ENCODE measurements at regions not wholly inside any gene's neighbourhood (a gene's known extent, or its start where the extent isn't known, plus 50 kb on each side); places are given as distances from the start of the nearest gene placed in this dataset.
"Not testable (repeated sequence)": the region's sequence is repeated elsewhere in the genome, so short reads cannot be mapped to it uniquely, and the experiment has no call there.

DNA sequence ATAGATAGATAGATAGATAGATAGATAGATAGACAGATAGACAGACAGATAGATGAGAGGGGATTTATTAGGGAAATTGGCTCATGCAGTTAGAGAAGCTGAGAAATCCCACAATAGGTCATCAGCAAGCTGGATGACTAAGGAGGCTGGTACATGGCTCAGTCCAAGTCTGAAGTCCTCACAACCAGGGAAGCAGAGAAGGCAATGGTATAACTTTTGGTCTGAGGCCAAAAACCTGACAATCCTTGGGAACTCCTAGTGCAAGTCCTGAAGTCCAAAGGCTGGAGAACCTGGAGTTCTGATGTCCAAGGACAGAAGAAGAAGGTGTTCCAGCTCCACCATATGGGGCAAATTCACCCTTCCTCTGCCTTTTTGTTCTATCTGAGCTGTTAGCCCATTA is 517.6 kb upstream of the ATP2B1 start:
- DNase-seq (no peak), ATAC-seq (ENCODE audit: low read depth in 2 of 2) (no peak)
- Histone ChIP-seq H3K4me3 (ENCODE audit: low read depth, low read length) (no peak overlapping the region), H3K9me3 (ENCODE audit: control insufficient read depth in 2 of 2, low read length in 2 of 2) (no peaks in the 10 kb centered on the region), H3K36me3 (ENCODE audit: control insufficient read depth, insufficient read depth, low read length) (no peaks in the 10 kb centered on the region), H3K27me3 (ENCODE audit: control insufficient read depth, insufficient read depth, low read length) (peaks cover 2% of the 10 kb centered on the region), H3K4me1 (ENCODE audit: control insufficient read depth, insufficient read depth, low read length, poor library complexity, severe bottlenecking) (no peaks in the 10 kb centered on the region), H3K27ac (ENCODE audit: insufficient read depth, low read length, poor library complexity, severe bottlenecking) (no peak overlapping the region)
- Mint-ChIP-seq H3K36me3 (no peaks in the 10 kb centered on the region), H3K4me1 (no peaks in the 10 kb centered on the region), H3K4me3 (no peak overlapping the region), H3K27me3 (peaks cover 4% of the 10 kb centered on the region), H3K27ac (no peak overlapping the region), H3K9me3 (peaks cover 0 to 1% (median 0%) of the 10 kb centered on the region in 7 donors)

DNA sequence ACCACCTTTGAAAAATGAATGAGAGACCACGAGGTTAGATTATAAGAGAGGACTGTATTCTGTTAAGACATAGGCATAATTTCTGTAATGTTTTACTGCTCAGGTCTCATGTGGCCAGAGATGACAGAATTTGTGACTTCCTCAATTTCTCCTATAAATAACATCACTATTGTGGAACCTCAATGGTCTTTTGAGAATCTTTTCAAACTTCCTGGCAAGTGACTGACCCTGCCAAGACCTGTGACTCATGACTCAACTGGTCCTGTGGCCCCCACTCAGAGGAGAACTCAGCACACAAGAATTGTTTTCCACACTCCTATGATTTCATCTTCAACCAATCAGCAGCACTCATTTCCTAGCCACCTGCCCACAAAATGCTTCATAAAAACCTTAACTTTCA is 508.2 kb upstream of the ATP2B1 start:
- Histone ChIP-seq H3K4me1 (ENCODE audit: control insufficient read depth, insufficient read depth, low read length, poor library complexity, severe bottlenecking) (no peaks in the 10 kb centered on the region), H3K9me3 (ENCODE audit: control insufficient read depth in 2 of 2, low read length in 2 of 2) (no peaks in the 10 kb centered on the region), H3K27me3 (ENCODE audit: control insufficient read depth, insufficient read depth, low read length) (no peaks in the 10 kb centered on the region), H3K36me3 (ENCODE audit: control insufficient read depth, insufficient read depth, low read length) (no peaks in the 10 kb centered on the region), H3K4me3 (ENCODE audit: low read depth, low read length) (no peak overlapping the region), H3K27ac (ENCODE audit: insufficient read depth, low read length, poor library complexity, severe bottlenecking) (no peak overlapping the region)
- DNase-seq, result no peak
- Mint-ChIP-seq H3K4me3 (no peak overlapping the region), H3K4me1 (peaks cover 0 to 4% (median 0%) of the 10 kb centered on the region in 4 donors), H3K27me3 (peaks cover 7% of the 10 kb centered on the region), H3K27ac (no peak overlapping the region), H3K9me3 (peaks cover 0 to 3% (median 0%) of the 10 kb centered on the region in 7 donors), H3K36me3 (no peaks in the 10 kb centered on the region)
- ATAC-seq (ENCODE audit: low read depth in 2 of 2), result no peak

DNA sequence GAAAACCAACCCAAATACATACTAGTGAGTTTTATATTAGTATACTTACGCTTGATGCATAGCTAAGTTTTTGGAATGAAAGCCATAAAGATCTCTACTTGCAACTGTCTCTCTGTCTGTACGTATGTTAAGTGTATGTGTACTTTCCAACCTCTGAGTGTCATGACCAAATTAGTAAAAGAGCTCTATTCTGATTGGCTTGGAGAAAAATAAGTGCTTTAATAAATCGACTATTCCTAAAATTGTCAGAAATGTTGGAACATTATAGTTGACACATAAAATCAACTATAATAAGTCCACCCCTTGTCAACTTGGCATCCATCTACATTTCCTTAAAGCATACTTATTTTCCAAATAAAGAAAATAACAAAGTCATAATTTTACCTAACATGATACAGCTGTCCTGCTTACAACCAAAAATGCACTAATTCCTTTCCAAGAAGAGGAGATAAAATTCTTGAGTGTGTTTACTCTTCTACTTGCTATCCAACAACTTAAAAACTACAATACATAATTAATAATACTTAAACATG is 507.4 kb upstream of the ATP2B1 start:
- H3K9me3 ChIP-seq (ENCODE audit: control insufficient read depth in 2 of 2, low read length in 2 of 2), result no peaks in the 10 kb centered on the region
- H3K27me3 ChIP-seq (ENCODE audit: control insufficient read depth, insufficient read depth, low read length), result no peaks in the 10 kb centered on the region
- ATAC-seq (ENCODE audit: low read depth in 2 of 2), result no peak
- Mint-ChIP-seq H3K4me3 (no peak overlapping the region), H3K9me3 (peaks cover 0 to 5% (median 0%) of the 10 kb centered on the region in 7 donors), H3K4me1 (peaks cover 0 to 4% (median 0%) of the 10 kb centered on the region in 4 donors), H3K27me3 (peaks cover 7% of the 10 kb centered on the region), H3K27ac (no peak overlapping the region), H3K36me3 (no peaks in the 10 kb centered on the region)
- no peaks in the 10 kb centered on the region for H3K4me1 ChIP-seq (ENCODE audit: control insufficient read depth, insufficient read depth, low read length, poor library complexity, severe bottlenecking)
- H3K4me3 ChIP-seq (ENCODE audit: low read depth, low read length), result no peak overlapping the region
- DNase-seq, result no peak
- H3K36me3 ChIP-seq (ENCODE audit: control insufficient read depth, insufficient read depth, low read length), result no peaks in the 10 kb centered on the region
- H3K27ac ChIP-seq (ENCODE audit: insufficient read depth, low read length, poor library complexity, severe bottlenecking), result no peak overlapping the region

DNA sequence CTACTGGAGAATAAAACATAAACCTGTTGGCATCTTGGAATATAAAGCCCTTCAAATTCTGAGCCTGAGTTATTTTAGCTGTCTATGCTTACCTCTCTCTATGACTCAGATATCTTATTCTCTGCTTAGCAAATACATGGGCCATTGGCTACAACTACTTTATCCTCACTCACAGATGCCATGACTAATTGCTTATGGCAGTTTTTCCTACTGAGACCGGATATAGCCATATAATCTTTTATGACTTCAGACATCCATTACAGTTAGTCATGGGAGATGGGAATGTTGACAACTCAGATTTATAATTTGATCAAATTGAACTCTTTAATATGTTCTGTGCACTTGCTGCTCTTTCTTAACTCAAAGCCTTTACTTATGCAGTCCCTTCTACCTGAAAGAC is 502.4 kb upstream of the ATP2B1 start:
- Histone ChIP-seq H3K27ac (ENCODE audit: insufficient read depth, low read length, poor library complexity, severe bottlenecking) (no peak overlapping the region), H3K27me3 (ENCODE audit: control insufficient read depth, insufficient read depth, low read length) (no peaks in the 10 kb centered on the region), H3K36me3 (ENCODE audit: control insufficient read depth, insufficient read depth, low read length) (no peaks in the 10 kb centered on the region), H3K4me3 (ENCODE audit: low read depth, low read length) (no peak overlapping the region), H3K9me3 (ENCODE audit: control insufficient read depth in 2 of 2, low read length in 2 of 2) (peaks cover 5 to 11% of the 10 kb centered on the region in 2 experiments), H3K4me1 (ENCODE audit: control insufficient read depth, insufficient read depth, low read length, poor library complexity, severe bottlenecking) (no peaks in the 10 kb centered on the region)
- Mint-ChIP-seq H3K36me3 (no peaks in the 10 kb centered on the region), H3K27me3 (peaks cover 7% of the 10 kb centered on the region), H3K9me3 (peaks cover 2 to 19% (median 13%) of the 10 kb centered on the region in 7 donors), H3K4me3 (no peak overlapping the region), H3K4me1 (no peaks in the 10 kb centered on the region), H3K27ac (no peak overlapping the region)
- ATAC-seq (ENCODE audit: low read depth in 2 of 2) (no peak), DNase-seq (no peak)

DNA sequence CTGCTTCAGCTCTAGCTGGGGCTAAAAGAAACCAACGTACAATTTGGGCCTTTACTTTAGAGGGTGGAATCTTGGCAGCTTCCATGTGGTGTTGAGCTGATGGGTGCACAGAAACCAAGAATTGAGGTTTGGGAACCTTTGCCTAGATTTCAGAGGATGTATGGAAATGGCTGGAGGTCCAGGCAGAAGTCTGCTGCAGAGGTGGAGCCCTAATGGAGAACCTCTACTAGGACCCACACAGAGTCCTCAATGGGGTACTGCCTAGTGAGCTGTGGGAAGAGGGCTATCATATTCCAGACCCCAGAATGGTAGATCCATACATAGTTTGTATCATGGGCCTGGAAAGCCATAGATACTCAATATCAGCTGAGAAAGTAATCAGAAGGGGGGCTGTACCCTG is 500.4 kb upstream of the ATP2B1 start:
- no peak overlapping the region for H3K4me3 Mint-ChIP-seq
- no peak overlapping the region for H3K27ac Mint-ChIP-seq
- no peak for DNase-seq
- Histone ChIP-seq H3K4me1 (ENCODE audit: control insufficient read depth, insufficient read depth, low read length, poor library complexity, severe bottlenecking) (no peaks in the 10 kb centered on the region), H3K9me3 (ENCODE audit: control insufficient read depth in 2 of 2, low read length in 2 of 2) (peaks cover 5 to 11% of the 10 kb centered on the region in 2 experiments), H3K27ac (ENCODE audit: insufficient read depth, low read length, poor library complexity, severe bottlenecking) (no peak overlapping the region), H3K27me3 (ENCODE audit: control insufficient read depth, insufficient read depth, low read length) (no peaks in the 10 kb centered on the region), H3K4me3 (ENCODE audit: low read depth, low read length) (no peak overlapping the region), H3K36me3 (ENCODE audit: control insufficient read depth, insufficient read depth, low read length) (no peaks in the 10 kb centered on the region)
- ATAC-seq (ENCODE audit: low read depth in 2 of 2), result no peak
- no peaks in the 10 kb centered on the region for H3K4me1 Mint-ChIP-seq
- H3K27me3 Mint-ChIP-seq, result peaks cover 4% of the 10 kb centered on the region
- peaks cover 2 to 19% (median 11%) of the 10 kb centered on the region in 7 donors for H3K9me3 Mint-ChIP-seq
- H3K36me3 Mint-ChIP-seq, result no peaks in the 10 kb centered on the region

DNA sequence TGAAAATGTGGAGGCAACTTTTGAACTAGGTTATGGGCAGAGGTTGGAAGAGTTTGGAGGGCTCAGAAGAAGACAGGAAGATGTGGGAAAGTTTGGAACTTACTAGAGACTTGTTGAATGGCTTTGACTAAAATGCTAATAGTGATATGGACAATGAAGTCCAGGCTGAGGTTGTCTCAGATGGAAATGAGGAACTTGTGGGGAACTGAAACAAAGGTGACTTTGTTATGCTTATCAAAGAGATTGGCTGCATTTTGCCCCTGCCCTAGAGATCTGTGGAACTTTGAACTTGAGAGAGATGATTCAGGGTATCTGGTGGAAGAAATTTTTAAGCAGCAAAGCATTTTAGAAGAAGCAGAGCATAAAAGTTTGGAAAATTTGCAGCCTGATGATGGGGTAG is 499.7 kb upstream of the ATP2B1 start:
- H3K27ac Mint-ChIP-seq; DNase-seq; H3K27ac ChIP-seq (ENCODE audit: insufficient read depth, low read length, poor library complexity, severe bottlenecking); H3K36me3 Mint-ChIP-seq; H3K27me3 ChIP-seq (ENCODE audit: control insufficient read depth, insufficient read depth, low read length); ATAC-seq (ENCODE audit: low read depth in 2 of 2); H3K27me3 Mint-ChIP-seq; H3K36me3 ChIP-seq (ENCODE audit: control insufficient read depth, insufficient read depth, low read length); H3K4me1 ChIP-seq (ENCODE audit: control insufficient read depth, insufficient read depth, low read length, poor library complexity, severe bottlenecking); H3K4me1 Mint-ChIP-seq; H3K4me3 ChIP-seq (ENCODE audit: low read depth, low read length); H3K4me3 Mint-ChIP-seq: not testable (repeated sequence)
- H3K9me3 ChIP-seq (ENCODE audit: control insufficient read depth in 2 of 2, low read length in 2 of 2), result peaks cover 5 to 11% of the 10 kb centered on the region in 2 experiments
- peaks cover 2 to 19% (median 14%) of the 10 kb centered on the region in 7 donors for H3K9me3 Mint-ChIP-seq

DNA sequence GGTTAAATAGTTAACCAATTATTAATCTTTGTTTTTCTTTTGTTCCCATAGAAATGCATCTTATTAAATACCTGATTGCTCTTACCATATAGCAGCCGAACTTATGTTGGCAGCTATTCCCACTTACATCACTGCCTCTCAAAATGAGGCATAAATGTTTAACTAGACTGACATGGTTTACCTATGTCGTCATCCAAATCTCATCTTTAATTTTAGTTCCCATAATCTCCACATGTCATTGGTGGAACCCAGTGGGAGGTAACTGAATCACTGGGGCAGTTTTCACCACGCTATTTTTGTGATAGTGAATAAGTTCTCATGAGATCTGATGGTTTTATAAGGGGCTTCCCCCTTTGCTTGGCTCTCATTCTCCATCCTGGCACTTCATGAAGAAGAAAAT is 499.2 kb upstream of the ATP2B1 start:
- peaks cover 2 to 19% (median 14%) of the 10 kb centered on the region in 7 donors for H3K9me3 Mint-ChIP-seq
- no peak overlapping the region for H3K4me3 Mint-ChIP-seq
- H3K27me3 ChIP-seq (ENCODE audit: control insufficient read depth, insufficient read depth, low read length), result no peaks in the 10 kb centered on the region
- ATAC-seq (ENCODE audit: low read depth in 2 of 2) (no peak), DNase-seq (no peak)
- H3K27ac ChIP-seq (ENCODE audit: insufficient read depth, low read length, poor library complexity, severe bottlenecking), result no peak overlapping the region
- no peak overlapping the region for H3K27ac Mint-ChIP-seq
- H3K27me3 Mint-ChIP-seq, result no peaks in the 10 kb centered on the region
- no peaks in the 10 kb centered on the region for H3K36me3 Mint-ChIP-seq
- peaks cover 5 to 11% of the 10 kb centered on the region in 2 experiments for H3K9me3 ChIP-seq (ENCODE audit: control insufficient read depth in 2 of 2, low read length in 2 of 2)
- H3K4me1 ChIP-seq (ENCODE audit: control insufficient read depth, insufficient read depth, low read length, poor library complexity, severe bottlenecking), result no peaks in the 10 kb centered on the region
- H3K4me3 ChIP-seq (ENCODE audit: low read depth, low read length), result no peak overlapping the region
- H3K36me3 ChIP-seq (ENCODE audit: control insufficient read depth, insufficient read depth, low read length), result no peaks in the 10 kb centered on the region
- no peaks in the 10 kb centered on the region for H3K4me1 Mint-ChIP-seq

DNA sequence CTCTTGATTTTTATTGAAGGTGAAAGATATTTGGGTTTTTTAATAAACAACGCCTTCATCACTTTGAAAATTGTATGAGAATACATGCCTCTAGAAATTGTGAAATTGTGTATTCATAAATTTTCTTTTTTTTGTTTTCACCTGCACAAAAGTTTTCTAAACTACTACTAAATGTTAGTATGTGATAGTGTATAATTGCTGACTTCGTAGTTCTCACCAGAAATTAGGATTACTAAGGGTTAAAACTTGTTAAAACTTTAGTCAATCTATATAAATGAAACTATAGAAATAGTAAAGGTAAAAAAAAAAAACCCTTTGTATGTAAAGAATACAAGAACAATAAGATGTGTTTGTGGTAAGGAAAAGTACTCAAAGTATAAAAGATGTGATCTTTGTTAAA is 496.5 kb upstream of the ATP2B1 start:
- H3K27ac Mint-ChIP-seq, result no peak overlapping the region
- Histone ChIP-seq H3K9me3 (ENCODE audit: control insufficient read depth in 2 of 2, low read length in 2 of 2) (peaks cover 5 to 11% of the 10 kb centered on the region in 2 experiments), H3K27me3 (ENCODE audit: control insufficient read depth, insufficient read depth, low read length) (no peaks in the 10 kb centered on the region), H3K36me3 (ENCODE audit: control insufficient read depth, insufficient read depth, low read length) (no peaks in the 10 kb centered on the region), H3K4me1 (ENCODE audit: control insufficient read depth, insufficient read depth, low read length, poor library complexity, severe bottlenecking) (no peaks in the 10 kb centered on the region), H3K27ac (ENCODE audit: insufficient read depth, low read length, poor library complexity, severe bottlenecking) (no peak overlapping the region), H3K4me3 (ENCODE audit: low read depth, low read length) (no peak overlapping the region)
- H3K27me3 Mint-ChIP-seq, result no peaks in the 10 kb centered on the region
- no peak overlapping the region for H3K4me3 Mint-ChIP-seq
- DNase-seq, result no peak
- H3K4me1 Mint-ChIP-seq, result no peaks in the 10 kb centered on the region
- H3K9me3 Mint-ChIP-seq, result peaks cover 0 to 17% (median 10%) of the 10 kb centered on the region in 7 donors
- no peaks in the 10 kb centered on the region for H3K36me3 Mint-ChIP-seq
- no peak for ATAC-seq (ENCODE audit: low read depth in 2 of 2)

All from CD4-positive, CD25-positive, alpha-beta regulatory T cell (primary cell).